CD4-positive, alpha-beta T cell treated with Interleukin-17A for 1 hour (primary cell): ENCODE measurements at regions not wholly inside any gene's neighbourhood (a gene's known extent, or its start where the extent isn't known, plus 50 kb on each side); places are given as distances from the start of the nearest gene placed in this dataset.

ENCODE experiments used
- DNase-seq: peaks from one replicate; pipeline ENCODE4 v3.0.0-alpha.2; 2020

DNA sequence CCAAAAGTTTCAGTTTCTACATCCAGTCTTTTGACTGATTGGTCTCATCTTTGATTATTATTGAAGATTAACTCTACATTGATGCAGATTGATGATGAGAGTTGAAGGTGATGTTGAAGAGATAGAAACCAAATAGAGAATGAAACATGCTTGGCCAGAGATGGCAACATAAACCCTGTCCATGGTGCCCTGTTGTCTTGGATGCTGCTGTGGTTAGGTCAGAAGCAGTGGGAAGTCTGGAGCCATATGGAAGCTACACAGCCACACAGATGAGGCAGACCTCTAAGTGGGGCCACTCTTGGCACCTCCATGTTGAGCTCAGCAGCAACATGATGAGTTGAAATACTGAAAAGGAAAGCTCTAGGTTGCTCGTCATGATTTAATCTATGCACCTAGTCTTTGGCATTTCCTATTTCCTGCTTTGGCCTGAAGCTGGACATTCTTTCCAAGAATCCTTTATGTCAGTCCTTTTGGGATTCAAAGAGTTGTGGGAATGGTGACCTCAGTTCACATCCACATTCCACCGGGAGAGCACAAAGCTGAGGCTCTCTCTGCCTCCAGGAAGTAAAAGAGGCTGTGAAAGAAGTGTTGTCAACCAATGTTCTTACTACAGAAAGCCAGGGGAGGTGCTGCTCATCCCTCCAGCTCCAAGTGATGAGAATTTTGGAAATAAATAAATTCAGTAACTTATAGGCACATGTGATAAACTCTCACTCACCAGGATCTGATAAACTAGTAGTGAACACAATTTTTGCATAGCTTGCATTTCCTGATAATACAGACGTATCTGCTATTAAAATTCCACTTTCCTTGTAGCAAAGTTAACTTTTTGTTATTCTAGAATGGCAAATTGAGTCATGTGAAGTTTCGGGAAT, 127.7 kb upstream of the MAF start:
- DNase-seq, result no peak

DNA sequence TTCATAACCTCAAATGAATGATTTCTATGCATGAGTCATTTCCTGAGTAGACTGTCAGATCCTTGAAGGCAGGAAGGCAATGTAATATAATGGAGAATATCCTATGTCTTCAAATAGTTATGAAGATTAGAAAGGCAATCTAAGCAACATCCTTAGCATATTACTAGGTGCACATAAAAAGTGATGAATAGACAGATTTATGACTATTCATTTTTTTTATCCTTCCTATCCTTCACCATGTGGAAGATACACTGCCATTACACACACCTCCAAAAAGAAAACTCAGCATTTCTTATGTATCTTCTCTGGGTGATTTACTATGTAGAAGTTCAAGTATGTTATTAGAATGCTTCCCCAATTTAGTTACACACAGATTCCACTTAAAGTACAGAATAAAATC, 126.4 kb upstream of the MAF start:
- DNase-seq, result no peak

DNA sequence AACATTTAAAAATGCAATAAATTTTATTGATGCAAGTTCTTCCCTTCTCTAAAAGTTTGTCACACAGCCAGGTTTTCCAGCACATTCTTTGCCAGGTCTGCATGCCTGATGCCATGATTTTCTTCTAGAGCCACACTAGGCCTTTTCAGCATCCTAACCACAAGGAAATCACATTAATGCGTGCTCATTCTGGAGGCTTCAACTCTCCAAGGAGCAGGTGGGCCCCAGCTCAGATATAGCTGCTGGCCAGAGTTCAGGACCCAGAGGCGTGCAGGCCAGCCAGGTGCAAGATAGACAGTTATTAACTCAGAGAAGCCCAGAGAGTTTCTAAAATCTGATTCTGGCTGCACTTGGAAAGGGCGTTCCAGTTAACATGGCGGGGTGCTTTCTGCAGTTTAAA, 124.5 kb upstream of the MAF start:
- no peak for DNase-seq

DNA sequence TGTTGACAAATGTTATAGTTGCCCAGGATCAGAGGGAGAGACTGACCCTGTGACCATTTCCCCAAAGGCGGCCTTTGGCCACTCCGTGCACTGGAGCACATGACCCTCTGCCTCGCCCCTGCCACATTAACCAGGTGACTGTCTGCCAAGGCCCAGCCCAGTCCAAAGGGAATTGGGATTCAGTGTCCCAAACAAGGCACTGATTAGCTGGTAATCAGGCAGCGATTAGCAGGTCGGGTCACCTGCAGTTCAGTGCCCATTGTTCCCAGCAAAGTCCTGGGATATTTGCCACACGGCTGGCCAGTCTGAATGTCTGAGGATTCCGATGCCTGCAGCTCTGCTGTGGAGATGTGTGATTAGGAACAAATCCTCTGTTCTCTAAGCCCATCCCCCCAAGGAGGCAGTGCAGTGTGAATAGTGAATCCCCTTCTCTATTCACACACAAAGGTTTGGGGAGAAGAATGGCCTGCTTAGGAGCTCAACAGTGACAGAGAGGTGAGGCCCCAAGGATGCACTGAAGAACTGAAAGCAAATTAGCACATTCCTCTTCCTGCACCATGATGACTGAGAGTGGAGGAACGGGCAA, 123.1 kb upstream of the MAF start:
- DNase-seq, result no peak

DNA sequence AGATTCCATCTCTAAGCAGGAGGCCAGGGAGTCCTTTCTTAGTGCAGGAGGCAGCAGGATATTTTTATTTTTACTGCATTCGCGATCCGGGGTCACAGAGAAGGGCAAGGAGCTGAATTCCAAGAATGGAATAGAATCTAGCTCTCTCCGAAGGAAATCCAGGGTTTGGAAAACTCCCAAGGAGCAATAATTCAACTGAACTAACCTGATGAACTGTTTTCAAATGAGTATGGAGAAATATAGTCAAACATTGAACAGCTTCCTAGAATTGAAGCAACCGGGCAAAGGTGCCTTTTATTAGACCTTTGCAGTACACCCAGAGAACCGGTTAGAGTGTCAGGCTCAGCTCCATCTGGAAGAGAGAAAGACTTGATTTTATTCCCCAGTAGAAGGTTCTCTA, 120.7 kb upstream of the MAF start:
- no peak for DNase-seq

DNA sequence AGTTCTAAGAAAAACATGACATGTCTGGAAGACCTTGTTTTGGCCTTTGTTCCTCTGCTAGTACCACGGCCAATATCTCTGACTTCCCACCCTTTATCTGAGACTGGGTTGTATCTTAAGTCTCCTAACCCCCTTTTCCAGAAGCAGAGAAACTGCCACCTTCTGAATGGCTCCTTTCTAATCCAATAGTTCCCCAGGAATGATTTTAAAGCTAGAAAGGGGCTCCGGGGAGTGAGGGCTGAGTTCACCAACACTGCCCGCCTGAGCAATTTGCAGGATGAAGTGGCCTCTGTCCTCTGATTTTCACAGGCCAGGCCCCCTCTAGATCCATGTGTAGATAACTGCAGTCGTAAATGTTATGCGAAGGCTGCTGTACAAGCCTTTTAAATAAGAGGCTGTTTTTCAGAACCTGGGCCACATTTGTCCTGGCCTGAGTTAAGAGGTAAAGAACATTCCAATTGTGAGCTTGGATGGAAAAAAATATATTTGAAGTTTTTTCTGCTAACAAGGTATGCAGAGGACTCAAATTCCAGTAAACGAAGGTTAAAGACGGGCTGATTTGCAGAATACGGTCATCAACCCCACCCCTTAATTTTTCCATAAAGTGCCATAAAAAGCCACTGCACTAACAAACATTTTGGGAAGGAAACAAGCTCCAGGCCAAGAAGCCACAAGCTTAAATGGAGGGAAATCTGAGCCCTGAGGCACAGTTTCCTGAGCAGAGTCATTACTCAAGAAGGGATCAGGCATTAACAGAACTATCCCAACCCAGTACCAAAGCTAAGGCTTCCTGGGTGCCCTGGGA, 117.0 kb upstream of the MAF start:
- no peak for DNase-seq

DNA sequence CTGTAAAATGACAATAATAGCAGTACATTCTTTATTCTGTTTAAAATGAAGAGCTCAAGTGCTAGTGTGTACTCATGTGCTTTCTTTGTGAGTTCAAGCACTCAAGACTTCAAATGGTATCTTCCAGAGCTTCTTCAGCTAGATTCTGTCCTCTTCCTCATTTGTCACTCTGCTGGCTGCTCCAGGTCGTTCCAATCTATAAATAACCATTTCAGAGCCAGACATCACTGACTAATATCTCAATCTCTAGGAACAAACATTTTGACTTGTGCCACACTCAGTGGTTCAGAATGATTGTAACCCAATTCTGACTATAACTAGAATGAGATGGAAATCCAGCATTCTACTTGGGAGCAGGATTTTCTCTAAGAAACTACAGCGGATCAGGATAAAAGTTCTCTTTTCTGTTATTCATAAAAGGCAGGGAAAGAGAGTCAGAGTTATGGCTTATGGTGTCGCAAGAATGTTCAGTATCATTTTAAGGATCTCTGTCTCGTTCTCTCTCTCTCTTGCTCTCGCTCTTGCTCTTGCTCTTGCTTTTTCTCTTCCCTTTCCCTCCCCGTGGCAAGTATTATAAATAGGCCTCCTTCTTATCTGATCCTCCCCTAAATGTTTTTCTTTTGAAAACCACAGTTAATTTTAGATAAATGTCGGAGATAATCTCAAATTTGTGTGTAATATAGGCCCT, 116.3 kb upstream of the MAF start:
- DNase-seq, result peak; percentile 3

DNA sequence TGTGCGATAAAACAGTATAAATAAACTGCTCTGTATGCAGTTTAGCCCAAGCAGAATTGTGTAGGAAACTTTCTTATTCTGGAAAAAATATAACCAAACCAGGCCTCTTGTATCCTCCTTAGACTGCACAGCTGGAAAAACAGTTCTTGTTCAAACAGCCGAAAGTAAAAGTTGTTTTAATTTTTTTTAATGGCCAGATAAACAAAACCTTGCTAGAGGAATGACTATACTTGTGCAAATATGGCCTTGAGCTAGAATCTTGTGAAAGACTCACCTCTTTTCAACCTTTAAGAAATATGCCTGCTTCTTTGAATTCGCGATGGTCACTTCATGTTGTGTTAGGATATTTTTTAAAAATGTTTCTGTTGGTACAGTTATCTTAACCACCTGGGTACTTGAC, 114.5 kb upstream of the MAF start:
- no peak for DNase-seq

DNA sequence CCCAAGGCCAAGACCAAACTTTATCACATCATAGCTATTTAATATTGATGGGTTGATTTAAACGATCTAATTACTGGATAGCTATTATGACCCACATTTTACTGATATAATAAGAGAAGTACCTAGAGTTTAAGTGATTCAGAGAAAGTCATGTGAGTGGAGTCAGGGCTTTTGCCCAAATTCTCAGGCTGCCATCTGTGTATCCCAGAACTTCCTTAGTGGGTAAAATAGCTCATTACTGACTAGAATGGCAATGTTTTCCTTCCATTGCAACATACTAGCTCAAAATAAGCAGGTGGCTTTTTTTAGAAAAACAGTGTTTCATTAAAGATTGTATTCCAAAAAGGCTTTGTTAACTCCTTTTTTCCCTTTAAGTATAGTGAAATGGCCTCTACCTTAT, 113.9 kb upstream of the MAF start:
- DNase-seq, result no peak

DNA sequence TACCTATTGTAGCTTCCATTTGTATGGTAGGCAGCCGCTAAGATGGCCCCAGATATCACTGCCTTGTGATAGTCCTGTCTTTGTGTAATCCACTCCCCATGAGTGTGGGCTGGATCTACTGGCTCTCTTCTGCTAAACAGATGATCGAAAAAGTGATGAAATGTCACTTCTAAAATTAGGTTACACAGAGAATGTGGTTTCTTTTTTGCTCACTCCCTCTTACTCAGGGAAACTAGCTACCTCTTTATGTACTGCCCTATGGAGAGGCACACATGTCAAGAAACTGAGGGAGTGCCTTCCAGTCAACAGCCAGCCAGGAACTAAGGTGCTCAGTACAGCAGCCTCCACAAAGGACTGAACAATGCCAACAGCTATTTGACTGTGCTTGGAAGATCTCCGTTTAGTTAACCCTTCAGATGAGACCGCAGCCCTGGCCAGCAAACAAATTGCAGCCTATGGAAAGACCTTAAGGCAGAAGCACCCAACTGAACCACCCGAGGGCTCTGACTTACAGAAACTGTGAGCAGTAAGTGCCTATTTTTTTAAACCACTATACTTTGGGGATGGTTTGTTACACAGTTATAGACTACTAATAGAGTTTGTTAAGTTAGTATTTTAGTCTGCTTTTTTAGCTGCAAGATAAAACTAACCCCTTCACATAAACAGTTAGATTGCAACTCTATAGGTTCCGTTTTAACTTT, 113.2 kb upstream of the MAF start:
- no peak for DNase-seq

DNA sequence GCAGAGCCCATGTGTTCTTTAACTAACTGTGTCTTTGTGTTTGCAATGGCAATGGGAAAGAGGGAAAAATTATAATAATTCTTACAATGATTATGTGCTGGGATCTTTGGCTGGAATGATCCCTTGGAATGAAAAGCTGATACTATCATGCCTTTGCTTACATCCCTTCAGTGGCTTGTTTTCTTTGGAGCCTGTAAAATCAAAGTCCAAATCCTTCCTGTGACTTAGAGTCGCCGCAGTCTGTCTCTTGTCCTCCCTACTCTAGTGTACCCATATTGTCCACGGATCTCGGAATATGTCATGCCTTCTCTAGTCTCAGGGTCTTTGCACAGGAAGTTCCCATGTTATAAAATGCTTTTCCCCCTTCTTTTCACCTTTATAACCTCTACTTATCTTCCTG, 111.7 kb upstream of the MAF start:
- no peak for DNase-seq

DNA sequence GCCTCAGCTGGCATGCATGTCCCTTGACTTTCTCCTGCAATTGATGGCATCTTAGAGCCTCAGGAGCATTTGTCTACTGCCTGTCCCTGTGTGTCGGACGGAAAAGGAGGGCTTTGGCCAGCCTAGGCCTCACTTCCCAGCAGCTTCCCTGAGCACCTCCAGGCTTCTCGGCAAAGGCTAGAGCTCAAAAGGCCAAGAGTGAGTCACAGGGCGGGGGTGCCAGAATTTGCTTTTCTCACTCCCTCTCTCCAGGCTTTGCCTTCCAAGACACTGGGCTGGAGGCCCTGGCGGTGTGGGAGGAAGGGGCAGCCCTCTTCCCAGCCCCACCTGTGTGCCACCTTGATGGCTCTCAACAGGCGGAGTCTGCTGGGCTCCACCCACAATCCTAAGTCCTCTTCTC, 107.3 kb upstream of the MAF start:
- no peak for DNase-seq

DNA sequence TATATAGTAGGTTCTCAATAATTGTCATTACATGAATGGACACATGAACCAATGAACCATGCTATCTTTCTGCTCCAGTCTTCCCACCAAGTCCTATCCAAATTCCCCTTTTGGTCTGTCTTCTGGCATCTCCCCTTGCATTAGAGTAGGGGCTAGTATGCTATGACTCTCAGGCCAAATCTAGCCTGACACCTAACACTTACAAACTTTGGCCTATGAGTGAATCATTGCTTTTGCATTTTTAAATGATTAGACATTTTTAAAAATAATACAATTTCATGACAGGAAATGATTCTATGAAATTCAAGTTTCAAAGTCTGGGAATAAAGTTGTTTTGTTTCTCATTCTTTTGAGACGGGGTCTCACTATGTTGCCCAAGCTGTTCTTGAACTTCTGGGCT, 102.5 kb upstream of the MAF start:
- no peak for DNase-seq

DNA sequence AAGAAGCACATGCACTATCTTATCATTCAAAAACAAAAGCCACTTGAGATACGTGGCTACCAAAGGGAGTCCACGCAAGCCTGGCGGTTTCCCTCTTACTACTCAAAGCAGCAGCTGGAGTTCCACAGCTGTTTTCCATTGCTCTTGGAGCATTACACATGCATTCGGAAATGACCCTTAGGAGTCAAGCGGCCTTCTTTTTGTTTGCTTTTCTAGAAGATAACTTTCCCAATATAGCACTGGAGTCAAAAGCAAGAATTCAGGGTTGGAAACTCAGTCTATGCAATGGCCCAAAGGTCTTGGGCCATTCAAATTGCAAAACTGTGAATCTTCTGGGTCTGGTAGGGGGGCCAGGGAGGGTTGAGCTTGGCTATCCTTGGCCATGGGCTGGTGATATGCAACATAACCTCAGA, 97.8 kb upstream of the MAF start:
- no peak for DNase-seq

DNA sequence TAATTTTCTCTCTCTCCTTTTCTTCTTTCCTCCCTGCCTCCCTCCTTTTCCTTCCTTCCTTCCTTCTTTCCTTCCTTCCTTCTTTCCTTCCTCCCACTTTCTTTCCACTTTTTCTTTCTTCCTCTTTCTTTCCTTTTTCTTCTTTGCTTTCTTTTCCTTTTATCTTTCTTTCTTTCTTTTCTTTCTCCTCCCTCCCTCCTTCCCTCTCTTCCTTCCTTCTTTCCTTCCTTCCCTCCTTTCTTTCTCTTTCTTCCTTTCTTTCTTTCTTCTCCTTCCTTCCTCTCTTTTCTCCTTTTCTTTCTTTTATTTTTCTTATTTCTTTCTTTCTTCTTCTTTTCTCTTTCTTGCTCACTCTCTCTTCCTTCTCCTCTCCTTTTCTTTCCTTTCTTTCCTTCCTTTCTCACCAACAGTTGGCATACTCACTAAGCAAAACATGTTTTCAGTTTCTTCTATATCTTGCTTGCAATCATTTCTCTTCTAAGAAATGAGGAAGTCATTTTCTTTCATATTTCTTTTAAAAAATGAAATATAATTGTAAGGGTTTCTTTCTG, 97.1 kb upstream of the MAF start:
- DNase-seq, result no peak

DNA sequence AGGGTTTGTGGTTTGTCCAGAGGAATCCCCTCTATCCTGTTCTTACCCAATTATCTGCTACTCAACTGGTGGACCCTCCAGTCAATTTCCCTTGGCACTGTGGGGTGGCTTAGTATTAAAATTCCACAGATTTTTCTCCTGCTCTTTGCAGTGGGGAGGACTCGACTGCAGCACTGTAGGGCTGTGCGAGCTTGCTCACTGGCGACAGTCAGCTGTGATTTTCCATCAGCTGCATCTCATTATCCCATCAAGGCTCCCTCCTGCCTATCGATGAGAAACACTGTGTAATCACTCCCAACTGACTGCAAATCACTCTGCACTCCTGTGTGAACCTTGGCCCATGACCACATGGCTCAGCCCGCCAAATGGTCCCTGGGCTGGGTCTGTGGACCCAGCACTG, 90.5 kb upstream of the MAF start:
- DNase-seq, result no peak

DNA sequence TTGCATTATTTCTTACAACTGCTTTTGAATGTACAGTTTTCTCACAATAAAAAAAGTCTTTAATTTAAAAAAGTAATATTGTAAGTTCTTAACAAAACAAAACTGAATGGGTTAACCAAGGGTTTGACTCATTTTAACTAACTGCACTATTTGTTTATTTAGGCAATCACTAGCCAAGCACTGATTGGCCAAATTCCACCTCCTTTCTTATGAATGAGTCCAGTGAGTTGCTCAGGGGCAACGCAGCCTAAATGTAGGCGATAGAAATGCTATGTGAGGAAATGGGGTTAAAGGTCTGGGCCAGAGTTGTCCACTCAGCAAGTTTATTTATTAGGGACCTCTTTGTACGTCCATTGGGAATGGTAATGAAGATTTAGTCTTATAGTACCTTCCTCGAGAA, 89.6 kb upstream of the MAF start:
- no peak for DNase-seq

DNA sequence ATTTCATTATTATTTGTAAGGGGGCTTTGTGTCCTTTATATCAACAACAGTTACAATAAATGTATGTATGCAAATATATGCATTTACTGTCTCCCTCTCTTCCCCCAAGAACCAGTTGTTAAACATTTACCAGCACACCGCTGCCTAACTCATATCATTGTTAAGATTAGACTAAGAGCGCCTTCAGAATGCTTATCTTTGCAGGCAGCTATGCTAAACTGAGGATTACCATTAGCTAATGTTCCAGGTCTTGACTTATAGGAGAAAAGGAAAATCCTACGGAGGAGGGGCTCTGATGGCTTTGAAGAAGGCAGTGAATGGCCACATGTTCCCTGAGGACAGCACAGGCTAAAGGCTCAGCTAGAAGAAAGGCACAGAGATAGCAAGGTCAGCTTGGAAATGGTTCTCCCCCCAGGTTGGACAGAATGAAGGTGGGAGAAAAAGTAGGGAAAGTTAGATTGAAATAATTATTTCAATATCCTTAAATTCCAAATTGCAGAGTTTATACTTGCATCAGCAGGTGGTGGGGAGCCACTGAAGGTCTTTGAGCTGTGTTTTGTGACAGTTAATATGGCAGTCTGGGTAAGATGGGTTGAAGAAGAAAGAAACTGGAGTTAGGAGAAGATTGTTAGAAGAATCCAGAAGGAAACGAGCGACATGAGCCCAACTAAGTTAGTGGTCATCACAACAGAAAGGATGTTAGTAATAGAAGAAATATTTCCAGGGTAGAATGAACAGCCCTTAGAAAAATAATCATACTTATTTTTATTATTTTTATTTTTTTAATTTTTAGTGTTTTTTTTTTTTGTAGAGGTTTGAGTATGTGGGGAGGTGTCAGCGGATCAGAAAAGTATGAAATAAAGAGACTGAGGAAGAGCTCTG, 87.0 kb upstream of the MAF start:
- DNase-seq, result no peak

DNA sequence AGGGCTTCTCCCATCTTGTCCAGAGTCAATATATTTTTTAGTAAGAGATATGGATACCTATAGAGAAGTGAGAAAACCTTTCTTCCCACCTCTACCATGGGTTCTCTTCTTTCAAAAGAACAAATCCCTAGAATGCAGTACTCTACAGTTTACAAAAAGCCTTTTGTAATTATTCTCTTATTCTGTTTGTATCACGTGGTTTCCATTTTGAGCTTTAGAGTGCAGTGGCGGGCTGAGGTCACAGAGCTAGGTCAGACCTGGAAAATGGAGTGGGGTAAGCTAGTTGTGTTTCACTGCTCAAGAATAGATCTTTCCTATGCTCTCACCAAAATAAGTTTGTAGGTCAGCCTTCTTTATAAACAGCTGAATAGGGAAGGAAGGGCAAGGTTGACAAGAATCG, 85.3 kb upstream of the MAF start:
- DNase-seq, result no peak

DNA sequence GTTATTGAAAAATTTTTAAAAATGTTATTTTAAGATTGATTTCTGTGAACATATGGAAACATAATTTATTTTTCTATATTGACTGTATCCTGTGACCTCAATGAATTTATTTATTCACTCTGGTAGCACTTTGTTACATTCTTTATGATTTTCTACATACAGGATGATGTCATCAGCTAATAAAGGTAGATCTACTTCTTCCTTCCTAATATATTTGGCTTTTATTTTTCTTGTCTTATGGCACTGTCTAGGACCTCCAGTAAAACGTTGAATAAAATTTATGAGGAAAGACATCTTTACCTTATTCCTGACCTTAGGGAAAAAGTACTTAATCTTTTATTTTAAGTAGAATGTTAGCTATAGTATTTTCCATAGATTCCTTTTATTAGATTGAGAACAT, 78.8 kb upstream of the MAF start:
- DNase-seq, result no peak

DNA sequence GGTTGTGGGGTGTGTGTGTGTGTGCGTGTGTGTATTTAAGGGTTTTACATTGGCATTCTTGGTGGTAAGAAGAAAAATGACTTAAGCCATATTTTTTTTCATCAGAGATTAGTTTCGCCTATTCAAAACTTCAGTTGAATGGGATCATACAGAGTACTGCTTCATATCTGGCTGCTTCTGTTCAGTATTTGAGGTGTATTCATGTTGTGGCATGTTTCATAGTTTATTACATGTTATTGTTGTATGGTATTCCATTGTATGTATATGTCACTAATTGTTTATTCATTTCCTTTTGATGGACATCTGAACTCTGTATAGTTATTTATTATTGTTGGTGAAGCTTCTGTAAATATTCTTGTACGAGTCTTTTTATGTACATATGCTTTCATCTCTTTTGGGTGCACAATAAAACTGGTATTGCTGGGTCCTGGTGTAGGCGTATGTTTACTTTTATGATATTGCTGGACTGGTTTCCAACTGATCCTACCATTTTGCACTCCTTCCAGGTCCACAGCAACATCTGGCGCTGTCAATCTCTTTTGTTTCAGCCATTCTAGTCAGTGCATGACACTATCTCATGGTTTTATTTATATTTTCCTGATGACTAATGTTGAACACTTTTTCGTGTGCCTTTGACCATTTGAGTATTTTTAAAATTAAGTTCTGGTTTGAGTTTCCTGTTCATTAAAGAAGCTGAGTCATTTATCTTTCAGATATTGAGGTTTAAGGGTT, 77.4 kb upstream of the MAF start:
- DNase-seq, result no peak
